Endothelial cell of umbilical vein (primary cell): ENCODE measurements at regions not wholly inside any gene's neighbourhood (a gene's known extent, or its start where the extent isn't known, plus 50 kb on each side); places are given as distances from the start of the nearest gene placed in this dataset.

Experiments used
- BruUV-seq: library from RNA; stranded (reverse); fragments of 400-500 nt; replicated peaks from 2 replicates; lab custom pipeline; 2021; lab: Mats Ljungman, UMichigan
- CTCF ChIA-PET: fragments of 300-600, 350-600 bp; sonication (Branson Sonifier 250); formaldehyde crosslinking; loops from one replicate; lab custom pipeline; 2021; ENCODE audit warnings: antibody characterized with exemption, inconsistent platforms; lab: Charles Lee
- POLR2A ChIA-PET: fragments of 300-600, 350-600 bp; sonication (Branson Sonifier 250); formaldehyde crosslinking; loops from one replicate; lab custom pipeline; 2021; ENCODE audit warnings: antibody characterized with exemption, inconsistent platforms; lab: Charles Lee
- DNase-seq: peaks from one replicate; pipeline ENCODE4 v3.0.0-alpha.2; 2011; ENCODE audit warnings: low read depth, low spot score
- FAIRE-seq: peaks from 2 replicates; lab custom pipeline; 2011; peaks lifted over from hg19 to GRCh38; lab: Jason Lieb, UNC
- H2AFZ ChIP-seq: 2 replicates; pipeline ENCODE4 v1.6.0; 2012; ENCODE audit warnings: low read depth, low read length, control low read depth, inconsistent platforms
- H3K27ac ChIP-seq: 2 replicates; pipeline ENCODE4 v1.5.1; 2011; ENCODE audit warnings: low read depth, mild to moderate bottlenecking, control low read depth, low read length, moderate library complexity; ENCODE audit not compliant: insufficient read depth
- H3K27me3 ChIP-seq, 2 experiments: 2 replicates each; pipeline versions ENCODE4 v1.6.0 to v1.6.1; 2011; ENCODE audit warnings: low read length in 2 of 2, mixed read lengths in 1 of 2; ENCODE audit not compliant: control insufficient read depth in 2 of 2, insufficient read depth in 2 of 2
- H3K36me3 ChIP-seq, 2 experiments: 2 replicates in 1 of 2; 3 replicates in 1 of 2; pipeline ENCODE4 v1.5.1; 2011; ENCODE audit warnings: low read length in 2 of 2, mild to moderate bottlenecking in 1 of 2, moderate library complexity in 1 of 2; ENCODE audit not compliant: control insufficient read depth in 2 of 2, insufficient read depth in 2 of 2; ENCODE audit errors: extremely low read depth in 1 of 2
- H3K4me1 ChIP-seq: 3 replicates; pipeline ENCODE4 v1.5.1; 2011; ENCODE audit warnings: mild to moderate bottlenecking, low read length; ENCODE audit not compliant: control insufficient read depth, insufficient read depth; ENCODE audit errors: extremely low read depth
- H3K4me2 ChIP-seq: 2 replicates; pipeline ENCODE4 v1.6.1; 2011; ENCODE audit warnings: low read length, control low read depth, mixed read lengths; ENCODE audit not compliant: insufficient read depth
- H3K4me3 ChIP-seq, 3 experiments: fragments of 200-600 bp in 1 of 3; sonication (generic), shearing (Covaris generic) in 1 of 3; replicated peaks in 1 of 3; 2 replicates each; pipeline ENCODE4 v1.5.1; 2011 to 2016; ENCODE audit warnings: control low read depth in 3 of 3, low read length in 3 of 3, mild to moderate bottlenecking in 2 of 3, inconsistent platforms in 1 of 3, low read depth in 1 of 3, moderate library complexity in 1 of 3; ENCODE audit not compliant: insufficient read depth in 1 of 3
- H3K79me2 ChIP-seq: 2 replicates; pipeline ENCODE4 v1.6.0; 2012; ENCODE audit warnings: low read length, inconsistent platforms; ENCODE audit not compliant: control insufficient read depth, insufficient read depth
- H3K9ac ChIP-seq: replicated peaks from 2 replicates; pipeline ENCODE3; 2011; ENCODE audit warnings: low read length, control low read depth; ENCODE audit not compliant: insufficient read depth; ENCODE audit errors: extremely low read depth
- H3K9me1 ChIP-seq: replicated peaks from 3 replicates; pipeline ENCODE4 v1.6.0; 2011; ENCODE audit warnings: mild to moderate bottlenecking, low read length; ENCODE audit not compliant: control insufficient read depth, insufficient read depth; ENCODE audit errors: extremely low read depth
- H3K9me3 ChIP-seq: replicated peaks from 2 replicates; pipeline ENCODE4 v1.5.1; 2012; ENCODE audit warnings: low read length, inconsistent platforms; ENCODE audit not compliant: control insufficient read depth, insufficient read depth
- H4K20me1 ChIP-seq: replicated peaks from 2 replicates; pipeline ENCODE3; 2011; ENCODE audit warnings: mild to moderate bottlenecking, low read length; ENCODE audit not compliant: control insufficient read depth, insufficient read depth; ENCODE audit errors: extremely low read depth
- CTCF ChIP-seq, 2 donors: IDR thresholded peaks; 1 replicate in 1 of 2; 2 replicates in 1 of 2; pipeline ENCODE4 v1.5.1; 2011; ENCODE audit warnings: low read length in 2 of 2, mild to moderate bottlenecking in 2 of 2, moderate library complexity in 2 of 2, control low read depth in 1 of 2, inconsistent platforms in 1 of 2, low read depth in 1 of 2; ENCODE audit not compliant: insufficient read depth in 1 of 2; ENCODE audit errors: extremely low read depth in 1 of 2
- EZH2 ChIP-seq: IDR thresholded peaks from 2 replicates; pipeline ENCODE4 v1.6.1; 2012; ENCODE audit warnings: borderline replicate concordance, low read depth, mild to moderate bottlenecking, moderate library complexity, low read length, inconsistent platforms; ENCODE audit not compliant: severe bottlenecking
- FOS ChIP-seq: IDR thresholded peaks from 2 replicates; pipeline ENCODE4 v1.6.1; 2011; ENCODE audit warnings: mild to moderate bottlenecking, low read length, moderate library complexity, borderline replicate concordance; ENCODE audit not compliant: insufficient read depth
- GATA2 ChIP-seq: IDR thresholded peaks from 2 replicates; pipeline ENCODE4 v1.7.0; 2011; ENCODE audit warnings: low read depth, mild to moderate bottlenecking, moderate library complexity, mixed read lengths, low read length; ENCODE audit not compliant: insufficient read length, insufficient read depth
- JUN ChIP-seq: IDR thresholded peaks from 2 replicates; pipeline ENCODE4 v1.6.1; 2011; ENCODE audit warnings: borderline replicate concordance, low read depth; ENCODE audit not compliant: insufficient read length, insufficient read depth
- MAX ChIP-seq: IDR thresholded peaks from 2 replicates; pipeline ENCODE4 v1.6.1; 2011; ENCODE audit not compliant: insufficient read depth, insufficient read length
- MYC ChIP-seq: IDR thresholded peaks from one replicate; pipeline ENCODE4 v1.6.1; 2011; ENCODE audit warnings: mild to moderate bottlenecking, low read depth, low read length
- POLR2A ChIP-seq: IDR thresholded peaks from 2 replicates; pipeline ENCODE4 v1.6.1; 2012; ENCODE audit warnings: low read depth, mild to moderate bottlenecking, control low read depth, low read length
- POLR2AphosphoS5 ChIP-seq: IDR thresholded peaks from 2 replicates; pipeline ENCODE4 v1.6.1; 2012; ENCODE audit warnings: low read depth, mild to moderate bottlenecking, control low read depth, low read length, moderate library complexity; ENCODE audit not compliant: insufficient read depth
- dilution Hi-C: fragments of 300-500 bp; cut with MboI; formaldehyde crosslinking; loops from one replicate; pipeline ENCODE4 v1.15.0; 2019; ENCODE audit warnings: low sequenced_read_pairs; ENCODE audit not compliant: extremely low pct_ligation_motif_present
- intact Hi-C: fragments of 100-400 bp; cut with micrococcal nuclease; formaldehyde crosslinking; loops from one replicate; pipeline ENCODE4 v1.10.0; 2022

GRCh38 chr18:70384181-70384790, 95.4 kb downstream of the SOCS6 start:
- Histone ChIP-seq H3K9ac (no peak overlapping the region), H3K4me2 (no peak overlapping the region), H3K79me2 (no peaks in the 10 kb centered on the region), H3K9me1 (no peaks in the 10 kb centered on the region), H3K4me1 (no peaks in the 10 kb centered on the region), H3K27me3 (no peaks in the 10 kb centered on the region), H3K4me3 (no peak overlapping the region), H4K20me1 (no peaks in the 10 kb centered on the region), H3K36me3 (no peaks in the 10 kb centered on the region), H3K9me3 (no peaks in the 10 kb centered on the region), H2AFZ (no peak overlapping the region), H3K27ac (no peak overlapping the region)
- intact Hi-C loops, result no loop called here
- POLR2A ChIA-PET, result no interaction called here
- dilution Hi-C loops, result no loop called here
- no peak for TF ChIP-seq JUN
- DNase-seq (no peak), FAIRE-seq (no peak)
- CTCF ChIA-PET, result interaction anchor here (0.9 to 1.0 kb wide), 2 partner anchors 18 to 189 kb away, joined by 4 read pairs; no protein-coding TSS in a partner anchor
- BruUV-seq, result no TSS peak

- intact Hi-C loops, result no loop called here
- FAIRE-seq (no peak), DNase-seq (no peak)
- no peak for TF ChIP-seq CTCF (IDR thresholded peaks at IDR 0.05; ENCODE audit: extremely low read depth in 1 of 2, insufficient read depth in 1 of 2, low read depth in 1 of 2, low read length in 2 of 2)
- TF ChIP-seq POLR2A, result no peak
- TF ChIP-seq JUN, result no peak
- no peak for TF ChIP-seq MAX
- TF ChIP-seq POLR2AphosphoS5, result no peak
- TF ChIP-seq GATA2, result no peak
- TF ChIP-seq FOS, result no peak
- TF ChIP-seq MYC, result no peak
- TF ChIP-seq EZH2, result no peak
- no peaks in the 10 kb centered on the region for H3K9me1 ChIP-seq
- H3K9ac ChIP-seq, result no peak overlapping the region
- H3K27me3 ChIP-seq, result no peaks in the 10 kb centered on the region
- H3K36me3 ChIP-seq, result no peaks in the 10 kb centered on the region
- dilution Hi-C loops, result no loop called here
- H3K4me2 ChIP-seq, result no peak overlapping the region
- ChIA-PET POLR2A (no interaction called here), CTCF (interaction anchor here (1.2 kb wide), 1 partner anchor 11 kb away, joined by 3 read pairs; no protein-coding TSS in a partner anchor)
- no TSS peak for BruUV-seq
- H2AFZ ChIP-seq, result no peak overlapping the region
- no peak overlapping the region for H3K27ac ChIP-seq
- no peaks in the 10 kb centered on the region for H3K9me3 ChIP-seq
- no peaks in the 10 kb centered on the region for H3K4me1 ChIP-seq
- H3K4me3 ChIP-seq, result no peak overlapping the region
- H3K79me2 ChIP-seq, result no peaks in the 10 kb centered on the region
- no peaks in the 10 kb centered on the region for H4K20me1 ChIP-seq
These were observed 94.3 kb downstream of the SOCS6 start for GRCh38 chr18:70382992-70383717.
